ENCODE measurements at regions not wholly inside any gene's neighbourhood (a gene's known extent, or its start where the extent isn't known, plus 50 kb on each side); places are given as distances from the start of the nearest gene placed in this dataset.

DNA sequence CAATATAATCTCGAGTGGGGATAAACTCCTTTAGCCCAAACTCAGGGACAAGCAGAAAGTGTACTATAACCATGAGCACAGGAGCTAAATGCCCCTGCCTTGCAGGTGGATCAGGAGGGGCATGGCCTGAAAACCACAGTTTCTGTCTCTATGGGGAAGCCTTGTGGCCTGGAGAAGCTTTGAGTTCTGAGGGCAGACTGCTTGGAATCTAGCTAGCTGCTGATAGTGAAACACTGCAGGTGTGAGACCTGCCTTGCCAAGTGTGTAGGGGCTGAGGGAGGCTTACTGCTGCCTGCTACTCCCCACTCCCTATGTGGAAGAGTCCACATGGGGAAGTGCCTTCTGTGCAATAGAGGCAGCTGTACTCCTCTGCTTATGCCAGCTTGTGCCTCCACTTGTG is 352.3 kb upstream of the OR4E1 start:
- H3K4me1 ChIP-seq (ENCODE audit: control insufficient read depth, insufficient read depth, low read length): no peaks in the 10 kb centered on the region
- in situ Hi-C loops (cut with HindIII; ENCODE audit: low pct_unique_long_range_greater_than_20kb, low sequenced_read_pairs) (no loop called here), intact Hi-C loops (cut with micrococcal nuclease; ENCODE audit: unreplicated experiment) (no loop called here)
- no peak overlapping the region for H3K4me3 ChIP-seq (ENCODE audit: low read depth in 2 of 2, low read length in 2 of 2)
- no peak for ATAC-seq
- CTCF ChIA-PET: no interaction called here
- no peak for DNase-seq (ENCODE audit: low read depth, low spot score)
- POLR2A ChIA-PET: no interaction called here
- no peaks in the 10 kb centered on the region for H3K36me3 ChIP-seq (ENCODE audit: control insufficient read depth, insufficient read depth, low read length)
- no peaks in the 10 kb centered on the region for H3K9me3 ChIP-seq (ENCODE audit: control insufficient read depth, insufficient read depth, low read depth, low read length)
- TF ChIP-seq SIN3A (IDR thresholded peaks at IDR 0.05; ENCODE audit: borderline replicate concordance, insufficient read depth, low read depth, low read length): no peak
- no peak for TF ChIP-seq TCF7L2 (IDR thresholded peaks at IDR 0.05; ENCODE audit: low read depth, low read length)
- TF ChIP-seq, protein P1, sequence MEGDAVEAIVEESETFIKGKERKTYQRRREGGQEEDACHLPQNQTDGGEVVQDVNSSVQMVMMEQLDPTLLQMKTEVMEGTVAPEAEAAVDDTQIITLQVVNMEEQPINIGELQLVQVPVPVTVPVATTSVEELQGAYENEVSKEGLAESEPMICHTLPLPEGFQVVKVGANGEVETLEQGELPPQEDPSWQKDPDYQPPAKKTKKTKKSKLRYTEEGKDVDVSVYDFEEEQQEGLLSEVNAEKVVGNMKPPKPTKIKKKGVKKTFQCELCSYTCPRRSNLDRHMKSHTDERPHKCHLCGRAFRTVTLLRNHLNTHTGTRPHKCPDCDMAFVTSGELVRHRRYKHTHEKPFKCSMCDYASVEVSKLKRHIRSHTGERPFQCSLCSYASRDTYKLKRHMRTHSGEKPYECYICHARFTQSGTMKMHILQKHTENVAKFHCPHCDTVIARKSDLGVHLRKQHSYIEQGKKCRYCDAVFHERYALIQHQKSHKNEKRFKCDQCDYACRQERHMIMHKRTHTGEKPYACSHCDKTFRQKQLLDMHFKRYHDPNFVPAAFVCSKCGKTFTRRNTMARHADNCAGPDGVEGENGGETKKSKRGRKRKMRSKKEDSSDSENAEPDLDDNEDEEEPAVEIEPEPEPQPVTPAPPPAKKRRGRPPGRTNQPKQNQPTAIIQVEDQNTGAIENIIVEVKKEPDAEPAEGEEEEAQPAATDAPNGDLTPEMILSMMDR (IDR thresholded peaks at IDR 0.05): no peak
- no peak for TF ChIP-seq REST (IDR thresholded peaks at IDR 0.05; ENCODE audit: insufficient read depth in 1 of 2, low read depth in 2 of 2, low read length in 1 of 2)
- TF ChIP-seq POLR2AphosphoS5 (IDR thresholded peaks at IDR 0.05; ENCODE audit: low read depth, low read length): no peak
- H3K27me3 ChIP-seq (ENCODE audit: control insufficient read depth, insufficient read depth, low read length): no peaks in the 10 kb centered on the region; the same call in 1 of the 2 replicates
- no peak overlapping the region for H3K27ac ChIP-seq (ENCODE audit: low read length)
- no TSS peak for BruUV-seq (replicated peaks)

DNA sequence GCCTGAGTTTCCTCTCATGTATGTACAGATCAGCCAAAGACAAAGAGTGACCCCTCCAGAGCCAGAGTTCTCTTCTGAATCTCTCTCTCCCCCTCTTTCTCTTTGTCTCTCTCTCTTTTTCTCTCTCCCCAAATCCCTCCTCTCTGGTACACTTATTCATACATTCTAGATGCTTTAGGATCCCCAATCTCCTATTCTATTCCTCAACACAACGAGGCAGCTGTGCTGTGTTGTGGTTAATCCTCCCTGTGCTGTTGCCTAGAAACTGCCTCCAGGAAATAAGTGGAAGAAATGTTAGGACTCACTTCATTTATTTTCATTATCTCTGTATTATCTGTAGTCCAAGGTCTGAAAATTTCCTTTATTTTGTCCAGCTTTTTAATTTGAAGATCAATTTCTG is 350.5 kb upstream of the OR4E1 start:
- ATAC-seq (no peak), DNase-seq (ENCODE audit: low read depth, low spot score) (no peak)
- Histone ChIP-seq H3K27ac (ENCODE audit: low read length) (no peak overlapping the region), H3K4me3 (ENCODE audit: low read depth in 2 of 2, low read length in 2 of 2) (no peak overlapping the region), H3K36me3 (ENCODE audit: control insufficient read depth, insufficient read depth, low read length) (no peaks in the 10 kb centered on the region), H3K4me1 (ENCODE audit: control insufficient read depth, insufficient read depth, low read length) (no peaks in the 10 kb centered on the region), H3K9me3 (ENCODE audit: control insufficient read depth, insufficient read depth, low read depth, low read length) (no peaks in the 10 kb centered on the region), H3K27me3 (ENCODE audit: control insufficient read depth, insufficient read depth, low read length) (no peaks in the 10 kb centered on the region; the same call in 1 of the 2 replicates)
- ChIA-PET POLR2A (no interaction called here), CTCF (no interaction called here)
- intact Hi-C loops (cut with micrococcal nuclease; ENCODE audit: unreplicated experiment): no loop called here
- in situ Hi-C loops (cut with HindIII; ENCODE audit: low pct_unique_long_range_greater_than_20kb, low sequenced_read_pairs): no loop called here
- BruUV-seq (replicated peaks): no TSS peak
- no peak for TF ChIP-seq POLR2AphosphoS5 (IDR thresholded peaks at IDR 0.05; ENCODE audit: low read depth, low read length)
- TF ChIP-seq TCF7L2 (IDR thresholded peaks at IDR 0.05; ENCODE audit: low read depth, low read length): no peak
- no peak for TF ChIP-seq SIN3A (IDR thresholded peaks at IDR 0.05; ENCODE audit: borderline replicate concordance, insufficient read depth, low read depth, low read length)
- no peak for TF ChIP-seq REST (IDR thresholded peaks at IDR 0.05; ENCODE audit: insufficient read depth in 1 of 2, low read depth in 2 of 2, low read length in 1 of 2)
- TF ChIP-seq, protein P1 (IDR thresholded peaks at IDR 0.05): no peak
